SIG-M5 treated with dmso at 0.1 percent for 504 hours (cell line): ENCODE measurements at regions not wholly inside any gene's neighbourhood (a gene's known extent, or its start where the extent isn't known, plus 50 kb on each side); places are given as distances from the start of the nearest gene placed in this dataset.
"Not testable (repeated sequence)": the region's sequence is repeated elsewhere in the genome, so short reads cannot be mapped to it uniquely, and the experiment has no call there.

Source experiments
- DNase-seq: peaks from one replicate; lab custom pipeline; 2025; ENCODE audit not compliant: unreplicated experiment; lab: John Stamatoyannopoulos, UW

- no peak for DNase-seq
Observed at GRCh38 chr16:85202631-85203461, 90.6 kb upstream of the CIBAR2 start.

- DNase-seq, result no peak
Observed at GRCh38 chr16:85203462-85203813, 91.2 kb upstream of the CIBAR2 start.

- no peak for DNase-seq
Observed at GRCh38 chr16:85204242-85205010, 92.2 kb upstream of the CIBAR2 start.

- DNase-seq, result not testable (repeated sequence)
Observed at GRCh38 chr16:85205257-85205656, 93.0 kb upstream of the CIBAR2 start.

- no peak for DNase-seq
Observed at GRCh38 chr16:85205747-85206471, 93.6 kb upstream of the CIBAR2 start.

GRCh38 chr16:85206472-85207356, 94.4 kb upstream of the CIBAR2 start:
- DNase-seq, result no peak

GRCh38 chr16:85207357-85207921, 95.2 kb upstream of the CIBAR2 start:
- no peak for DNase-seq

GRCh38 chr16:85208181-85208580, 95.9 kb upstream of the CIBAR2 start:
- DNase-seq, result no peak

GRCh38 chr16:85208643-85209520, 96.6 kb upstream of the CIBAR2 start:
- no peak for DNase-seq

GRCh38 chr16:85209526-85210121, 97.4 kb upstream of the CIBAR2 start:
- DNase-seq, result no peak

GRCh38 chr16:85210423-85211169, 98.3 kb upstream of the CIBAR2 start:
- no peak for DNase-seq

- DNase-seq, result no peak
Observed at GRCh38 chr16:85211271-85211801, 99.1 kb upstream of the CIBAR2 start.

GRCh38 chr16:85213926-85214675, 101.8 kb upstream of the CIBAR2 start:
- DNase-seq, result no peak

- no peak for DNase-seq
Observed at GRCh38 chr16:85215478-85216118, 103.3 kb upstream of the CIBAR2 start.

- no peak for DNase-seq
Observed at GRCh38 chr16:85216522-85217375, 104.5 kb upstream of the CIBAR2 start.
